GM19328 (cell line): ENCODE measurements at regions not wholly inside any gene's neighbourhood (a gene's known extent, or its start where the extent isn't known, plus 50 kb on each side); places are given as distances from the start of the nearest gene placed in this dataset.

Experiments
- ATAC-seq: cut with Tn5 transposase; IDR thresholded peaks from one replicate; pipeline ENCODE4 v1.9.1; 2021; ENCODE audit warnings: mild to moderate bottlenecking, moderate library complexity; ENCODE audit not compliant: unreplicated experiment

- no peak for ATAC-seq
Observed at GRCh38 chr12:75581515-75581914, 70.1 kb upstream of the KRR1 start.

- ATAC-seq: no peak
Observed at GRCh38 chr12:75579552-75579951, 68.1 kb upstream of the KRR1 start.

GRCh38 chr12:75578546-75578945 lies 67.1 kb upstream of the KRR1 start:
- ATAC-seq: no peak

GRCh38 chr12:75577812-75578211 lies 66.4 kb upstream of the KRR1 start:
- no peak for ATAC-seq

GRCh38 chr12:75571656-75572205 lies 60.3 kb upstream of the KRR1 start:
- ATAC-seq: no peak

GRCh38 chr12:75571204-75571603 lies 59.8 kb upstream of the KRR1 start:
- no peak for ATAC-seq

GRCh38 chr12:75568801-75569200 lies 57.4 kb upstream of the KRR1 start:
- no peak for ATAC-seq

- no peak for ATAC-seq
Observed at GRCh38 chr12:75568393-75568792, 57.0 kb upstream of the KRR1 start.

GRCh38 chr12:75565795-75566194 lies 54.4 kb upstream of the KRR1 start:
- no peak for ATAC-seq

- ATAC-seq: no peak
Observed at GRCh38 chr12:75564852-75565251, 53.4 kb upstream of the KRR1 start.

- ATAC-seq: no peak
Observed at GRCh38 chr12:75564398-75564797, 53.0 kb upstream of the KRR1 start.

- ATAC-seq: no peak
Observed at GRCh38 chr12:75563351-75563750, 51.9 kb upstream of the KRR1 start.

- ATAC-seq: no peak
Observed at GRCh38 chr12:75561921-75562320, 50.5 kb upstream of the KRR1 start.
